H1 (cell line): ENCODE measurements at regions not wholly inside any gene's neighbourhood (a gene's known extent, or its start where the extent isn't known, plus 50 kb on each side); places are given as distances from the start of the nearest gene placed in this dataset.

Experiments used
- CTCF ChIA-PET: fragments of 300-600 bp; sonication (Branson Sonifier 250); formaldehyde crosslinking; loops from one replicate; lab custom pipeline; 2021; ENCODE audit not compliant: partially characterized antibody; lab: Charles Lee
- POLR2A ChIA-PET: fragments of 300-600 bp; sonication (Branson Sonifier 250); formaldehyde crosslinking; loops from one replicate; lab custom pipeline; 2021; ENCODE audit warnings: inconsistent platforms; ENCODE audit not compliant: partially characterized antibody; lab: Charles Lee
- DNase-seq, 2 experiments: peaks; one replicate each; pipeline versions ENCODE4 v3.0.0 to v3.0.0-alpha.2; 2010 to 2022; ENCODE audit warnings: low spot score in 2 of 2, low read depth in 1 of 2, mixed read lengths in 1 of 2
- FAIRE-seq: peaks from 2 replicates; lab custom pipeline; 2011; peaks lifted over from hg19 to GRCh38; lab: Jason Lieb, UNC
- H2AFZ ChIP-seq: 2 replicates; pipeline ENCODE4 v1.8.1; 2012; ENCODE audit warnings: low read length, inconsistent platforms
- H2AK5ac ChIP-seq: 2 replicates; pipeline ENCODE4 v1.6.1; 2013; ENCODE audit warnings: low read depth, low read length
- H2BK120ac ChIP-seq: replicated peaks from 2 replicates; pipeline ENCODE3; 2013; ENCODE audit warnings: low read depth, low read length, inconsistent platforms
- H2BK12ac ChIP-seq: 2 replicates; pipeline ENCODE4 v1.6.1; 2013; ENCODE audit warnings: low read depth, low read length
- H2BK15ac ChIP-seq: 2 replicates; pipeline ENCODE4 v1.6.1; 2013; ENCODE audit warnings: low read length
- H2BK20ac ChIP-seq: 2 replicates; pipeline ENCODE4 v1.6.1; 2013; ENCODE audit warnings: low read length
- H2BK5ac ChIP-seq: 2 replicates; pipeline ENCODE4 v1.6.1; 2013; ENCODE audit warnings: low read depth, low read length
- H3K14ac ChIP-seq: 2 replicates; pipeline ENCODE4 v1.6.1; 2013; ENCODE audit warnings: inconsistent platforms; ENCODE audit not compliant: insufficient read length
- H3K18ac ChIP-seq: 2 replicates; pipeline ENCODE4 v1.6.1; 2013; ENCODE audit warnings: low read length; ENCODE audit errors: extremely low read depth
- H3K23ac ChIP-seq: 2 replicates; pipeline ENCODE4 v1.6.1; 2013; ENCODE audit warnings: inconsistent platforms; ENCODE audit not compliant: insufficient read length
- H3K23me2 ChIP-seq: 2 replicates; pipeline ENCODE4 v1.6.1; 2013; ENCODE audit warnings: low read depth, low read length
- H3K27ac ChIP-seq: 2 replicates; pipeline ENCODE4 v1.6.1; 2011; ENCODE audit warnings: low read depth, low read length, inconsistent platforms
- H3K27me3 ChIP-seq, 4 experiments: replicated peaks in 1 of 4; 1 replicate in 1 of 4; 2 replicates in 3 of 4; pipeline versions ENCODE4 v1.6.1 to v1.8.1; 2011 to 2013; ENCODE audit warnings: low read length in 3 of 4, mild to moderate bottlenecking in 3 of 4, inconsistent platforms in 2 of 4, mixed read lengths in 2 of 4, moderate library complexity in 1 of 4; ENCODE audit not compliant: control insufficient read depth in 3 of 4, insufficient read depth in 3 of 4; ENCODE audit errors: extremely low read depth in 1 of 4
- H3K36me3 ChIP-seq, 4 experiments: 2 replicates each; pipeline versions ENCODE4 v1.6.1 to v1.8.1; 2011 to 2013; ENCODE audit warnings: mild to moderate bottlenecking in 4 of 4, low read length in 3 of 4, moderate library complexity in 2 of 4, control low read depth in 1 of 4, inconsistent platforms in 1 of 4; ENCODE audit not compliant: insufficient read depth in 4 of 4, control insufficient read depth in 2 of 4
- H3K4ac ChIP-seq: replicated peaks from 2 replicates; pipeline ENCODE3; 2013; ENCODE audit warnings: low read length, low read depth, mixed read lengths, inconsistent platforms; ENCODE audit not compliant: insufficient read length
- H3K4me1 ChIP-seq, 4 experiments: replicated peaks in 1 of 4; 1 replicate in 1 of 4; 2 replicates in 3 of 4; pipeline versions ENCODE4 v1.6.1 to v1.8.1; 2011 to 2013; ENCODE audit warnings: low read length in 3 of 4, inconsistent platforms in 2 of 4, mixed read lengths in 1 of 4; ENCODE audit not compliant: insufficient read depth in 4 of 4, control insufficient read depth in 3 of 4
- H3K4me2 ChIP-seq, 2 experiments: 2 replicates each; pipeline versions ENCODE4 v1.6.1 to v1.8.1; 2011 to 2013; ENCODE audit warnings: low read depth in 2 of 2, low read length in 2 of 2, control low read depth in 1 of 2, inconsistent platforms in 1 of 2, mild to moderate bottlenecking in 1 of 2; ENCODE audit not compliant: insufficient read depth in 1 of 2
- H3K4me3 ChIP-seq, 4 experiments: fragments of 200-600, 300-600 bp in 1 of 4; sonication (generic), shearing (Covaris generic), sonication (Bioruptor Twin) in 1 of 4; 2 replicates each; pipeline versions ENCODE4 v1.5.1 to v1.8.1; 2011 to 2016; ENCODE audit warnings: low read length in 4 of 4, low read depth in 3 of 4, control low read depth in 2 of 4, inconsistent platforms in 2 of 4, mild to moderate bottlenecking in 2 of 4, mixed read lengths in 1 of 4, moderate library complexity in 1 of 4; ENCODE audit not compliant: insufficient read depth in 2 of 4; ENCODE audit errors: extremely low read depth in 1 of 4
- H3K56ac ChIP-seq: replicated peaks from 2 replicates; pipeline ENCODE3; 2013; ENCODE audit warnings: low read depth, mild to moderate bottlenecking, mixed read lengths, low read length, inconsistent platforms; ENCODE audit not compliant: insufficient read length
- H3K79me1 ChIP-seq: 2 replicates; pipeline ENCODE4 v1.6.1; 2013; ENCODE audit warnings: low read depth, low read length, control low read depth
- H3K79me2 ChIP-seq, 2 experiments: 2 replicates each; pipeline versions ENCODE4 v1.6.1 to v1.8.1; 2012 to 2013; ENCODE audit warnings: low read length in 2 of 2, mild to moderate bottlenecking in 2 of 2, inconsistent platforms in 1 of 2; ENCODE audit not compliant: insufficient read depth in 2 of 2, control insufficient read depth in 1 of 2
- H3K9ac ChIP-seq, 4 experiments: replicated peaks in 1 of 4; 1 replicate in 1 of 4; 2 replicates in 3 of 4; pipeline versions ENCODE4 v1.6.1 to v1.8.1; 2011 to 2013; ENCODE audit warnings: low read depth in 3 of 4, low read length in 3 of 4, control low read depth in 2 of 4, mild to moderate bottlenecking in 2 of 4, moderate library complexity in 2 of 4, inconsistent platforms in 1 of 4; ENCODE audit errors: extremely low read depth in 1 of 4
- H3K9me3 ChIP-seq, 2 experiments: 2 replicates each; pipeline versions ENCODE4 v1.6.1 to v1.8.1; 2012 to 2013; ENCODE audit warnings: mild to moderate bottlenecking in 2 of 2, moderate library complexity in 2 of 2, control low read depth in 1 of 2, inconsistent platforms in 1 of 2, low read depth in 1 of 2, low read length in 1 of 2, mixed read lengths in 1 of 2; ENCODE audit not compliant: insufficient read depth in 2 of 2
- H4K20me1 ChIP-seq, 2 experiments: replicated peaks in 1 of 2; 2 replicates each; pipeline versions ENCODE3 to v1.8.1; 2011 to 2013; ENCODE audit warnings: inconsistent platforms in 2 of 2, low read length in 2 of 2, mild to moderate bottlenecking in 1 of 2; ENCODE audit not compliant: insufficient read depth in 2 of 2, control insufficient read depth in 1 of 2
- H4K5ac ChIP-seq: 2 replicates; pipeline ENCODE4 v1.6.1; 2013; ENCODE audit warnings: low read length, low read depth, mixed read lengths, inconsistent platforms; ENCODE audit not compliant: insufficient read length
- H4K8ac ChIP-seq: 2 replicates; pipeline ENCODE4 v1.8.0; 2013; ENCODE audit warnings: mild to moderate bottlenecking, moderate library complexity, low read length, inconsistent platforms; ENCODE audit not compliant: insufficient read depth; ENCODE audit errors: extremely low read depth
- H4K91ac ChIP-seq: replicated peaks from 2 replicates; pipeline ENCODE3; 2013; ENCODE audit warnings: low read length, mixed read lengths, inconsistent platforms; ENCODE audit not compliant: insufficient read length
- ASH2L ChIP-seq: fragments of 200-600, 300-600 bp; sonication (generic); IDR thresholded peaks from one replicate; pipeline ENCODE4 v1.7.1; 2017; ENCODE audit warnings: low read length
- BCL11A ChIP-seq, 2 experiments: IDR thresholded peaks; one replicate each; pipeline ENCODE4 v1.6.1; 2011; ENCODE audit warnings: low read depth in 2 of 2, low read length in 2 of 2, mild to moderate bottlenecking in 2 of 2
- EP300 ChIP-seq, 2 experiments: IDR thresholded peaks; 1 replicate in 1 of 2; 2 replicates in 1 of 2; pipeline ENCODE4 v1.6.1; 2011 to 2012; ENCODE audit warnings: low read depth in 2 of 2, low read length in 2 of 2, mild to moderate bottlenecking in 2 of 2, borderline replicate concordance in 1 of 2, inconsistent platforms in 1 of 2, moderate library complexity in 1 of 2
- GABPA ChIP-seq: IDR thresholded peaks from 2 replicates; pipeline ENCODE4 v1.6.1; 2011; ENCODE audit warnings: mild to moderate bottlenecking, low read length, moderate library complexity, borderline replicate concordance; ENCODE audit not compliant: insufficient read depth
- JUND ChIP-seq: IDR thresholded peaks from 2 replicates; pipeline ENCODE4 v1.6.1; 2011; ENCODE audit warnings: mild to moderate bottlenecking, improper control_type of control experiment, low read length
- KDM4A ChIP-seq: IDR thresholded peaks from one replicate; pipeline ENCODE4 v1.7.1; 2012; ENCODE audit warnings: low read depth, mild to moderate bottlenecking, moderate library complexity, low read length, inconsistent platforms; ENCODE audit not compliant: severe bottlenecking
- KDM5A ChIP-seq: fragments of 200-600 bp; IDR thresholded peaks from 2 replicates; pipeline ENCODE4 v1.7.1; 2012; ENCODE audit warnings: mild to moderate bottlenecking, low read length, inconsistent platforms, mixed read lengths
- SAP30 ChIP-seq: fragments of 300-600 bp; sonication (generic); IDR thresholded peaks from 2 replicates; pipeline ENCODE4 v1.7.1; 2012; ENCODE audit warnings: low read length, moderate library complexity, mild to moderate bottlenecking, inconsistent platforms; ENCODE audit not compliant: insufficient read depth, insufficient replicate concordance
- WGBS, 2 experiments: shearing (Covaris generic) in 1 of 2; methylation state at CpG; one replicate each; pipeline versions ENCODE4 v1.1.6 to v1.1.7; 2013 to 2015; ENCODE audit warnings: low lambda C conversion rate in 2 of 2, mixed read lengths in 2 of 2, inconsistent platforms in 1 of 2, low coverage in 1 of 2, missing lambda C conversion rate in 1 of 2; ENCODE audit not compliant: insufficient replicate concordance in 2 of 2, insufficient coverage in 1 of 2, insufficient read length in 1 of 2; ENCODE audit errors: extremely low coverage in 1 of 2, missing lambda C conversion rate in 1 of 2; 5-methylcytosine and 5-hydroxymethylcytosine counted together
- TF ChIP-seq, protein P1 (sequence below), 3 experiments: IDR thresholded peaks; 1 replicate in 2 of 3; 2 replicates in 1 of 3; pipeline versions ENCODE4 v1.5.1 to v1.6.1; 2011; ENCODE audit warnings: low read length in 3 of 3, mild to moderate bottlenecking in 3 of 3, inconsistent platforms in 2 of 3, low read depth in 1 of 3, moderate library complexity in 1 of 3; ENCODE audit not compliant: insufficient read depth in 1 of 3; ENCODE audit errors: control extremely low read depth in 1 of 3
- TF ChIP-seq, protein P2 (sequence below): IDR thresholded peaks from 2 replicates; pipeline ENCODE4 v1.6.1; 2012; ENCODE audit warnings: low read length, inconsistent platforms

DNA sequence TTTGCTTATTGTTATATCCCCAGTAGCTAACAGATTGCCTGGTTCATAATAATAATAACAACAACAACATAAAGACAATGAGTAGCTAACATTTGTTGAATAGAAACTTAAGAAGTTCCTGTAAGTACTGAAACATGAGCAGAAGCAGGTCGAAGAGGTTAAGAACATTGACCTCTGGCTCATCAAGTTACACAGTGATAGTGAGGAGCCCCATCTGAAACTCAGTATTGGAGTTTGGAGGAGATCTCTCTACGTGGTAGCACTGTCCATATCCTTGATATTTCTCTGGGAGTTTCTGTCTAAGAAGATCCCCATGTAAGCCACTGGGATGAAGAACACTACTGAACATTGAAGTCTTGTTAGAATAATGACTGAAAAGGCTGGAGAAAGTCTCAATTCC lies 600.4 kb downstream of the RFPL4B start:
- Histone ChIP-seq H3K4me1 (no peaks in the 10 kb centered on the region), H3K23ac (no peak overlapping the region), H2BK12ac (no peak overlapping the region), H2AK5ac (no peak overlapping the region), H3K9ac (no peak overlapping the region), H4K91ac (no peak overlapping the region), H3K79me2 (no peaks in the 10 kb centered on the region), H2BK20ac (no peak overlapping the region), H3K27me3 (no peaks in the 10 kb centered on the region), H2BK5ac (no peak overlapping the region), H3K4me3 (no peak overlapping the region), H3K23me2 (no peaks in the 10 kb centered on the region), H2BK15ac (no peak overlapping the region), H3K4ac (no peak overlapping the region), H4K8ac (no peak overlapping the region), H3K14ac (no peak overlapping the region), H3K4me2 (no peak overlapping the region), H3K36me3 (no peaks in the 10 kb centered on the region), H4K20me1 (no peaks in the 10 kb centered on the region), H3K18ac (no peak overlapping the region), H4K5ac (no peak overlapping the region), H2AFZ (no peak overlapping the region), H2BK120ac (no peak overlapping the region), H3K9me3 (no peaks in the 10 kb centered on the region), H3K56ac (no peak overlapping the region), H3K79me1 (no peaks in the 10 kb centered on the region), H3K27ac (no peak overlapping the region)
- 91% methylated on average over 2 of the region's 2 CpGs; no CpG with 5 or more reads in 1 of the 2 experiments for WGBS, 2 experiments
- CTCF ChIA-PET = no interaction called here
- POLR2A ChIA-PET = no interaction called here
- DNase-seq (no peak), FAIRE-seq (no peak)
- TF ChIP-seq, protein P1, sequence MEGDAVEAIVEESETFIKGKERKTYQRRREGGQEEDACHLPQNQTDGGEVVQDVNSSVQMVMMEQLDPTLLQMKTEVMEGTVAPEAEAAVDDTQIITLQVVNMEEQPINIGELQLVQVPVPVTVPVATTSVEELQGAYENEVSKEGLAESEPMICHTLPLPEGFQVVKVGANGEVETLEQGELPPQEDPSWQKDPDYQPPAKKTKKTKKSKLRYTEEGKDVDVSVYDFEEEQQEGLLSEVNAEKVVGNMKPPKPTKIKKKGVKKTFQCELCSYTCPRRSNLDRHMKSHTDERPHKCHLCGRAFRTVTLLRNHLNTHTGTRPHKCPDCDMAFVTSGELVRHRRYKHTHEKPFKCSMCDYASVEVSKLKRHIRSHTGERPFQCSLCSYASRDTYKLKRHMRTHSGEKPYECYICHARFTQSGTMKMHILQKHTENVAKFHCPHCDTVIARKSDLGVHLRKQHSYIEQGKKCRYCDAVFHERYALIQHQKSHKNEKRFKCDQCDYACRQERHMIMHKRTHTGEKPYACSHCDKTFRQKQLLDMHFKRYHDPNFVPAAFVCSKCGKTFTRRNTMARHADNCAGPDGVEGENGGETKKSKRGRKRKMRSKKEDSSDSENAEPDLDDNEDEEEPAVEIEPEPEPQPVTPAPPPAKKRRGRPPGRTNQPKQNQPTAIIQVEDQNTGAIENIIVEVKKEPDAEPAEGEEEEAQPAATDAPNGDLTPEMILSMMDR (IDR thresholded peaks at IDR 0.05; ENCODE audit: control extremely low read depth in 1 of 3, insufficient read depth in 1 of 3, low read depth in 1 of 3, low read length in 3 of 3) = no peak
- TF ChIP-seq SAP30 = no peak
- no peak for TF ChIP-seq EP300 (IDR thresholded peaks at IDR 0.05; ENCODE audit: borderline replicate concordance in 1 of 2, low read depth in 2 of 2, low read length in 2 of 2)
- TF ChIP-seq, protein P2, sequence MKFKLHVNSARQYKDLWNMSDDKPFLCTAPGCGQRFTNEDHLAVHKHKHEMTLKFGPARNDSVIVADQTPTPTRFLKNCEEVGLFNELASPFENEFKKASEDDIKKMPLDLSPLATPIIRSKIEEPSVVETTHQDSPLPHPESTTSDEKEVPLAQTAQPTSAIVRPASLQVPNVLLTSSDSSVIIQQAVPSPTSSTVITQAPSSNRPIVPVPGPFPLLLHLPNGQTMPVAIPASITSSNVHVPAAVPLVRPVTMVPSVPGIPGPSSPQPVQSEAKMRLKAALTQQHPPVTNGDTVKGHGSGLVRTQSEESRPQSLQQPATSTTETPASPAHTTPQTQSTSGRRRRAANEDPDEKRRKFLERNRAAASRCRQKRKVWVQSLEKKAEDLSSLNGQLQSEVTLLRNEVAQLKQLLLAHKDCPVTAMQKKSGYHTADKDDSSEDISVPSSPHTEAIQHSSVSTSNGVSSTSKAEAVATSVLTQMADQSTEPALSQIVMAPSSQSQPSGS = no peak
- no peak for TF ChIP-seq BCL11A (IDR thresholded peaks at IDR 0.05; ENCODE audit: low read depth in 2 of 2, low read length in 2 of 2)
- no peak for TF ChIP-seq KDM5A
- no peak for TF ChIP-seq JUND
- TF ChIP-seq ASH2L = no peak
- TF ChIP-seq GABPA = no peak
- TF ChIP-seq KDM4A = no peak
